Mammary epithelial cell (primary cell): ENCODE measurements at regions not wholly inside any gene's neighbourhood (a gene's known extent, or its start where the extent isn't known, plus 50 kb on each side); places are given as distances from the start of the nearest gene placed in this dataset.

Source experiments
- EZH2 ChIP-seq: IDR thresholded peaks from 2 replicates; pipeline ENCODE4 v1.6.1; 2012; ENCODE audit warnings: low read length, inconsistent platforms, borderline replicate concordance
- TF ChIP-seq, protein P1 (sequence below), 2 donors: IDR thresholded peaks in 1 of 2; conservative IDR thresholded peaks in 1 of 2; 2 replicates each; pipeline ENCODE4 v1.5.1; 2011 to 2012; ENCODE audit warnings: inconsistent platforms in 2 of 2, low read length in 2 of 2, mild to moderate bottlenecking in 2 of 2, control low read depth in 1 of 2, low read depth in 1 of 2; ENCODE audit not compliant: insufficient read depth in 1 of 2; ENCODE audit errors: extremely low read depth in 1 of 2

DNA sequence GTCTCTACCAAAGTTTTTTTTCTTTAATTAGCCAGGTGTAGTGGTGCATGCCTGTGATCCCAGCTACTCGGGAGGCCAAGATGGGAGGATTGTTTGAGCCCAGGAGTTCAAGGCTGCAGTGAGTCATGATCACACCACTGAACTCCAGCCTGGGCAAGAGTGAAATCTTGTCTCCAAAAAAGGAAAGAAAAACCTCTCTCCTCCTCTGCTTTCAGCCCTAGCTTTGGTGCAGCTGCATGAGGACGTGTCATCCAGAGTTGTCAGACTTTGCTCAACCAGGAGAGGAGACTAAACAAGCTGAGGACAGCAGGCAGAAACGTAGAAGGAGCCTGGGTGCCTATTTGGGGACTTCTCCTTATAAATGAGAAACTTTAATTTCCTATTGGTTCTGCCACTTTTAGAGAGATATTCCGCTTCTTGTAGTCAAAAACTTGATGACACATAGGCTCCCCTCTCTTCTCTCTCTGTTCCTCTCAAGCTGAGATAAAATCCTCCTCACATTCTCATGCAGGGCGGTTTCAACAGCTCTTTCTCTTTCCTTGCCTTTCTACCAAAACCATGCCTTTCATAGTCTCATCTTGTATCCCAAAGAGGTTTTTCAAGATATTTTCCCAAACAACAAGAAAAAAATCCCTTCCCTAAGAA is 205.4 kb downstream of the ARHGAP12 start:
- TF ChIP-seq, protein P1, sequence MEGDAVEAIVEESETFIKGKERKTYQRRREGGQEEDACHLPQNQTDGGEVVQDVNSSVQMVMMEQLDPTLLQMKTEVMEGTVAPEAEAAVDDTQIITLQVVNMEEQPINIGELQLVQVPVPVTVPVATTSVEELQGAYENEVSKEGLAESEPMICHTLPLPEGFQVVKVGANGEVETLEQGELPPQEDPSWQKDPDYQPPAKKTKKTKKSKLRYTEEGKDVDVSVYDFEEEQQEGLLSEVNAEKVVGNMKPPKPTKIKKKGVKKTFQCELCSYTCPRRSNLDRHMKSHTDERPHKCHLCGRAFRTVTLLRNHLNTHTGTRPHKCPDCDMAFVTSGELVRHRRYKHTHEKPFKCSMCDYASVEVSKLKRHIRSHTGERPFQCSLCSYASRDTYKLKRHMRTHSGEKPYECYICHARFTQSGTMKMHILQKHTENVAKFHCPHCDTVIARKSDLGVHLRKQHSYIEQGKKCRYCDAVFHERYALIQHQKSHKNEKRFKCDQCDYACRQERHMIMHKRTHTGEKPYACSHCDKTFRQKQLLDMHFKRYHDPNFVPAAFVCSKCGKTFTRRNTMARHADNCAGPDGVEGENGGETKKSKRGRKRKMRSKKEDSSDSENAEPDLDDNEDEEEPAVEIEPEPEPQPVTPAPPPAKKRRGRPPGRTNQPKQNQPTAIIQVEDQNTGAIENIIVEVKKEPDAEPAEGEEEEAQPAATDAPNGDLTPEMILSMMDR (conservative IDR thresholded peaks at IDR 0.05 in 1 of 2, IDR thresholded peaks at IDR 0.05 in 1 of 2; ENCODE audit: extremely low read depth in 1 of 2, insufficient read depth in 1 of 2, low read depth in 1 of 2, low read length in 2 of 2) = no peak
- no peak for TF ChIP-seq EZH2
